SK-N-SH (cell line): ENCODE measurements at regions not wholly inside any gene's neighbourhood (a gene's known extent, or its start where the extent isn't known, plus 50 kb on each side); places are given as distances from the start of the nearest gene placed in this dataset.

Experiments used
- CTCF ChIA-PET: fragments of 300-600, 350-600 bp; formaldehyde crosslinking; extraction: SDS; loops from one replicate; lab custom pipeline; 2021; lab: Yijun Ruan, JAX
- POLR2A ChIA-PET: fragments of 350-600 bp; sonication (Branson Sonifier 250); formaldehyde crosslinking; extraction: SDS; loops from one replicate; lab custom pipeline; 2020; ENCODE audit warnings: antibody characterized with exemption, inconsistent platforms; lab: Yijun Ruan, JAX
- DNase-seq: peaks from one replicate; pipeline ENCODE4 v3.0.0; 2012
- H2AFZ ChIP-seq: fragments of 200-600 bp; sonication (generic); 2 replicates; pipeline ENCODE4 v1.8.1; 2016; ENCODE audit warnings: antibody characterized with exemption, mild to moderate bottlenecking, low read depth
- H3F3A ChIP-seq: fragments of 200-600 bp; sonication (generic); replicated peaks from 2 replicates; pipeline ENCODE3; 2016; ENCODE audit warnings: antibody characterized with exemption, mild to moderate bottlenecking; ENCODE audit not compliant: insufficient read depth
- H3K27ac ChIP-seq, 2 experiments: fragments of 200-500 bp in 1 of 2; fragments of 200-600 bp in 1 of 2; sonication (Bioruptor generic) in 1 of 2; sonication (generic), shearing (Covaris generic) in 1 of 2; 2 replicates each; pipeline versions ENCODE4 v1.5.1 to v1.6.1; 2014 to 2016; ENCODE audit warnings: low read depth in 2 of 2, inconsistent platforms in 1 of 2, low read length in 1 of 2, mild to moderate bottlenecking in 1 of 2, mixed read lengths in 1 of 2
- H3K27me3 ChIP-seq: fragments of 200-600 bp; sonication (generic), shearing (Covaris generic); 2 replicates; pipeline ENCODE4 v1.6.1; 2016; ENCODE audit warnings: mixed run types; ENCODE audit not compliant: insufficient read depth
- H3K36me3 ChIP-seq, 2 experiments: fragments of 200-500 bp in 1 of 2; fragments of 200-600 bp in 1 of 2; sonication (Bioruptor generic) in 1 of 2; sonication (generic) in 1 of 2; replicated peaks in 1 of 2; 2 replicates each; pipeline versions ENCODE3 to v1.5.1; 2014 to 2016; ENCODE audit warnings: low read length in 1 of 2, mild to moderate bottlenecking in 1 of 2; ENCODE audit not compliant: insufficient read depth in 2 of 2, control insufficient read depth in 1 of 2
- H3K4me1 ChIP-seq, 2 experiments: fragments of 200-500 bp in 1 of 2; fragments of 200-600 bp in 1 of 2; sonication (Bioruptor generic) in 1 of 2; sonication (generic), shearing (Covaris generic) in 1 of 2; 2 replicates each; pipeline versions ENCODE4 v1.5.1 to v1.6.1; 2014 to 2016; ENCODE audit warnings: low read depth in 1 of 2, low read length in 1 of 2, mixed run types in 1 of 2; ENCODE audit not compliant: insufficient read depth in 2 of 2, control insufficient read depth in 1 of 2
- H3K4me2 ChIP-seq: fragments of 200-600 bp; sonication (generic), shearing (Covaris generic); 2 replicates; pipeline ENCODE4 v1.6.1; 2017; ENCODE audit warnings: mixed run types
- H3K4me3 ChIP-seq, 2 experiments: fragments of 200-500 bp in 1 of 2; fragments of 200-600 bp in 1 of 2; sonication (Bioruptor generic) in 1 of 2; sonication (generic), shearing (Covaris generic) in 1 of 2; 2 replicates each; pipeline versions ENCODE4 v1.5.1 to v1.8.1; 2014 to 2016; ENCODE audit warnings: low read depth in 2 of 2, inconsistent platforms in 1 of 2, low read length in 1 of 2, mild to moderate bottlenecking in 1 of 2, mixed read lengths in 1 of 2, moderate library complexity in 1 of 2
- H3K79me2 ChIP-seq: fragments of 200-600 bp; sonication (generic); 2 replicates; pipeline ENCODE4 v1.8.1; 2017; ENCODE audit warnings: mild to moderate bottlenecking; ENCODE audit not compliant: insufficient read depth
- H3K9ac ChIP-seq: fragments of 200-600 bp; sonication (generic); 2 replicates; pipeline ENCODE4 v1.6.1; 2017; ENCODE audit warnings: mixed run types
- H3K9me2 ChIP-seq: fragments of 200-600 bp; sonication (generic); 2 replicates; pipeline ENCODE4 v1.6.1; 2017; ENCODE audit warnings: mixed run types
- H3K9me3 ChIP-seq: fragments of 200-600 bp; sonication (generic); 2 replicates; pipeline ENCODE4 v1.6.1; 2017; ENCODE audit warnings: mixed run types, mild to moderate bottlenecking, moderate library complexity
- H4K20me1 ChIP-seq: fragments of 200-600 bp; sonication (generic); 2 replicates; pipeline ENCODE4 v1.6.1; 2017; ENCODE audit warnings: mild to moderate bottlenecking, mixed run types; ENCODE audit not compliant: insufficient read depth
- EP300 ChIP-seq, 2 experiments: IDR thresholded peaks; 2 replicates each; pipeline versions ENCODE4 v1.4.0 to v1.6.1; 2012; ENCODE audit warnings: borderline replicate concordance in 1 of 2, low read depth in 1 of 2, low read length in 1 of 2
- EZH2phosphoT487 ChIP-seq: fragments of 200-600 bp; sonication (generic); IDR thresholded peaks from 2 replicates; pipeline ENCODE4 v1.6.1; 2017; ENCODE audit warnings: low read depth, mixed run types, mild to moderate bottlenecking, antibody characterized with exemption, moderate library complexity, borderline replicate concordance
- FOSL2 ChIP-seq: IDR thresholded peaks from 2 replicates; pipeline ENCODE4 v1.4.0; 2012; ENCODE audit warnings: low read depth, mild to moderate bottlenecking, moderate library complexity, borderline replicate concordance
- FOXJ3 ChIP-seq: sonication (generic); formaldehyde crosslinking; IDR thresholded peaks from 2 replicates; pipeline ENCODE4 v1.5.1; 2020; ENCODE audit warnings: mild to moderate bottlenecking, missing genetic modification reagents
- GATA2 ChIP-seq: sonication (generic); formaldehyde crosslinking; IDR thresholded peaks from 2 replicates; pipeline ENCODE4 v1.5.0; 2020; ENCODE audit warnings: mild to moderate bottlenecking, missing genetic modification reagents
- JUND ChIP-seq: IDR thresholded peaks from 2 replicates; pipeline ENCODE4 v1.4.0; 2012
- MXI1 ChIP-seq: IDR thresholded peaks from 2 replicates; pipeline ENCODE4 v1.6.1; 2012; ENCODE audit warnings: mild to moderate bottlenecking, low read depth, low read length, improper control_type of control experiment
- NRF1 ChIP-seq: IDR thresholded peaks from 2 replicates; pipeline ENCODE4 v1.6.1; 2012; ENCODE audit warnings: low read depth, mild to moderate bottlenecking, low read length
- POLR2AphosphoS5 ChIP-seq: IDR thresholded peaks from 2 replicates; pipeline ENCODE4 v1.6.1; 2012; ENCODE audit warnings: low read depth, low read length
- RFX5 ChIP-seq: IDR thresholded peaks from 2 replicates; pipeline ENCODE4 v1.6.1; 2012; ENCODE audit warnings: mild to moderate bottlenecking, improper control_type of control experiment, low read length
- SIN3A ChIP-seq: IDR thresholded peaks from 2 replicates; pipeline ENCODE4 v1.6.1; 2012; ENCODE audit warnings: low read depth, mild to moderate bottlenecking, low read length, moderate library complexity, borderline replicate concordance
- SMC3 ChIP-seq: IDR thresholded peaks from 2 replicates; pipeline ENCODE4 v1.6.1; 2012; ENCODE audit warnings: low read depth, low read length, improper control_type of control experiment
- TCF12 ChIP-seq: IDR thresholded peaks from 2 replicates; pipeline ENCODE4 v1.4.0; 2012
- TEAD4 ChIP-seq: IDR thresholded peaks from 2 replicates; pipeline ENCODE4 v1.4.0; 2012; ENCODE audit warnings: mild to moderate bottlenecking, borderline replicate concordance; ENCODE audit not compliant: insufficient read depth
- YY1 ChIP-seq: IDR thresholded peaks from 2 replicates; pipeline ENCODE4 v1.4.0; 2012; ENCODE audit warnings: low read depth, mild to moderate bottlenecking
- WGBS: methylation state at CpG from one replicate; pipeline ENCODE4 v1.1.6; 2017; ENCODE audit warnings: low lambda C conversion rate; 5-methylcytosine and 5-hydroxymethylcytosine counted together
- TF ChIP-seq, protein P1 (sequence below): fragments of 150-350 bp; IDR thresholded peaks from 2 replicates; pipeline ENCODE4 v1.6.1; 2016; ENCODE audit warnings: mild to moderate bottlenecking, low read depth, low read length

DNA sequence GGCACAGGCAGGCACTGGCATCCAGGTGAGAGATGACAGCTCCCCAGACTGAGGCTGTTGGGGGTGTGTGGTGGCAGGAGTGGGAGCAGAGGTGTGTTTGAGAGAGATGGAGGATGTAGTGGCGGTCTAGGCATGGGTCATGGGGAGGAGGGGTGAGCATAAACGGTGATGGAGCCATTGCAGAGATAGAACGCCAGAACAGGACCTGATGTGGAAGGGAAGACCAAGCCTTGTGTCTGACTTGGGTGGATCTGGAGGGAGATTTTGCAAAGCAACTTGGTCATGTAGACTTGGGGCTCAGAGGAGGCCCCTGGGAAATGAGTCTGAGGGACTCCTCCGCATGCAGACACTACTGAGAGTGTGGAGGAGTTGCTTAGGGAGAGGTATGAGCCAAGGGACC is 50.0 kb upstream of the CLDN5 start:
- H3K9me2 ChIP-seq: no peaks in the 10 kb centered on the region
- no peak overlapping the region for H3K27ac ChIP-seq
- H3K4me1 ChIP-seq: peaks cover 0 to 7% of the 10 kb centered on the region in 2 experiments; a peak in 1 of 4 replicates
- no peak overlapping the region for H3K9ac ChIP-seq
- H3K4me3 ChIP-seq: no peak overlapping the region
- CTCF ChIA-PET: no interaction called here
- H4K20me1 ChIP-seq: no peaks in the 10 kb centered on the region
- H3K4me2 ChIP-seq: no peak overlapping the region
- no peaks in the 10 kb centered on the region for H3K9me3 ChIP-seq
- TF ChIP-seq EZH2phosphoT487 (no peak), GATA2 (CRISPR knock-in tag) (no peak), MXI1 (no peak), SIN3A (no peak), JUND (no peak), TCF12 (no peak), TEAD4 (no peak), SMC3 (no peak)
- H2AFZ ChIP-seq: no peak overlapping the region
- no peaks in the 10 kb centered on the region for H3F3A ChIP-seq
- H3K79me2 ChIP-seq: no peaks in the 10 kb centered on the region
- H3K27me3 ChIP-seq: no peaks in the 10 kb centered on the region
- POLR2A ChIA-PET: no interaction called here
- WGBS: 62% methylated on average over 4 of the region's 4 CpGs
- no peak for DNase-seq
- H3K36me3 ChIP-seq: no peaks in the 10 kb centered on the region

DNA sequence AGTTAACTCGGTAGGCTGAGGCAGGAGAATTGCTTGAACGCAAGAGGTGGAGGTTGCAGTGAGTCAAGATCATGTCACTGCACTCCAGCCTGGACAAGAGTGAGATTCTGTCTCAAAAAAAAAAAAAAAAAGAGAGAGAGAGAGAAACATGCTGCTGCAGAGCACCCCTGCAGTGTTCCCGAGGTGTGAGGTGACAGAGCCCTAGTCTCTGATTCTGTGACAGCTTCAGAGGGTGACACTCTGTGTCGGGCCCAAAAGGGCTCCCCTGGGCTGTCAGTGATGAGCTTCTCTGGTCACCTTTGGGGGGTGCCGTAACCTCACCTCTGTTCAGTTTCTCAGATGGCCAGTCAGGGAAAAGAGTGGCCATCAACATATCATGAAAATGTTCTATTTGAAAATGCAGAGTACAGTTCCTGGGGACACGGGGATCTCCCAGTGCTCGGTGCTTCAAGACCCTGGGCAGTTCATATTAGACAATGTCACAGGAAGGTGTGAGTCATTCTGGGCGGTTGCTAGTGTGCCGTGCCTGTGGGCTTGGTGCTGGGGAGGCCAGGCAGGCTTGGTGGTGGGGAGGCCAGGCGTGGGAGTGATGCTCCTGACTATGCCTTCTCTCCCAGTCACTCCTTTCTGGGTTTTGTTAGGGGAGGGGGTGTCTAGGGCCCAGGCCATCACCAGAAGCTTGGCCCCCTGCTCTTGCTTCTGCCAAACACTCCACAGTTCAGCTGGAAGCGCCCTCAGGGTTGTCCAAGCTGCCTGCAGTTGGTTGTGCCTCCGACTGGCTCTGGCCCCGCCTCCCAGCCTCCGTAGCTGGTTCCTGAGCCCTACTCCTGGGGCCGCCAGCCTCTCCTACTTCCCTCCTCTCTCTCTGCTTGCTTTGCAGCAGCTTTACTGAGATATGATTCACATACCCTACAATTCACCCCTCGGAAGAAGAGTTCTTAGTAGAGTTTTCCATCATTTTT is 52.5 kb upstream of the CLDN5 start:
- TF ChIP-seq EP300 (IDR thresholded peaks at IDR 0.05; ENCODE audit: borderline replicate concordance in 1 of 2, low read depth in 1 of 2, low read length in 1 of 2): no peak
- peak; percentile 18; the same call in 1 of the 2 replicates for TF ChIP-seq FOSL2
- no peak overlapping the region for H3K27ac ChIP-seq
- peak; percentile 54 for DNase-seq
- H4K20me1 ChIP-seq: no peaks in the 10 kb centered on the region
- no peaks in the 10 kb centered on the region for H3F3A ChIP-seq
- no peaks in the 10 kb centered on the region for H3K36me3 ChIP-seq
- no peaks in the 10 kb centered on the region for H3K79me2 ChIP-seq
- H3K9me3 ChIP-seq: no peaks in the 10 kb centered on the region
- H3K4me1 ChIP-seq: peaks cover 0 to 7% of the 10 kb centered on the region in 2 experiments; a peak in 1 of 4 replicates
- no peaks in the 10 kb centered on the region for H3K9me2 ChIP-seq
- H3K4me3 ChIP-seq: no peak overlapping the region
- POLR2A ChIA-PET: no interaction called here
- no peak overlapping the region for H3K9ac ChIP-seq
- peak overlapping the region; percentile 45; the same call in 1 of the 2 replicates for H2AFZ ChIP-seq
- H3K27me3 ChIP-seq: no peaks in the 10 kb centered on the region
- CTCF ChIA-PET: no interaction called here
- 0 out of 2 replicates have a peak overlapping the region, but pooled peaks have one; percentile 6 for H3K4me2 ChIP-seq
- 65% methylated on average over 12 of the region's 16 CpGs for WGBS

DNA sequence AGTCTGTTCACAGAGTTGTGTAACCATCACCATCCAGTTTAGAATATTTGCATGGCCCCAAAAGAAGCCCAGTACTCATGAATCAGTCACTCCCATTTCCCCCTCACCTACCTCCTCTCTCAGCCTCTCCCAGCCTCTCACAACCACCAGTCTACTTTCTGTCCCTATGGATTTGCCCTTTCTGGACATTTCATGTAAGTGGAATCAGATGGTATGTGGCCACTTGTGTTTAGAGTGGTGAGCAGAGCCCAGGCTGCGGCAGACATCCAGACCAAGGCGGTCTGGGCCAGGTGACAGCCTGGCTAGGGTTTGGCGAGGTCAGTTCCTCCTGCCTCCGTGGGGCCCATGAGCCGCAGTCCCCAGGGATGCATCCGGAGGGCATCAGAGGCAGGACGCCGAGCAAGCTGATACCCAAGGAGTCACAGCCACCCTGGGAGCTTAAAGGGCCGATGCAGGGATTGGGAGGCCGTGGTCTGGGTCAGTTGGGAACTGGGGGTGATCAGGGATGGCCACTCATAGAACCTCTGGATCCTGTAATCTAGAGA is 53.3 kb upstream of the CLDN5 start:
- no peak overlapping the region for H3K4me3 ChIP-seq
- H2AFZ ChIP-seq: peak overlapping the region; percentile 45; the same call in 1 of the 2 replicates
- no peaks in the 10 kb centered on the region for H3K36me3 ChIP-seq
- H3K9ac ChIP-seq: no peak overlapping the region
- H3K4me2 ChIP-seq: no peak overlapping the region
- CTCF ChIA-PET: no interaction called here
- H3K9me2 ChIP-seq: no peaks in the 10 kb centered on the region
- H3K27ac ChIP-seq: no peak overlapping the region
- H4K20me1 ChIP-seq: no peaks in the 10 kb centered on the region
- no peaks in the 10 kb centered on the region for H3F3A ChIP-seq
- no peaks in the 10 kb centered on the region for H3K79me2 ChIP-seq
- no peak for TF ChIP-seq FOXJ3 (CRISPR knock-in tag)
- no peak for TF ChIP-seq POLR2AphosphoS5
- TF ChIP-seq, protein P1, sequence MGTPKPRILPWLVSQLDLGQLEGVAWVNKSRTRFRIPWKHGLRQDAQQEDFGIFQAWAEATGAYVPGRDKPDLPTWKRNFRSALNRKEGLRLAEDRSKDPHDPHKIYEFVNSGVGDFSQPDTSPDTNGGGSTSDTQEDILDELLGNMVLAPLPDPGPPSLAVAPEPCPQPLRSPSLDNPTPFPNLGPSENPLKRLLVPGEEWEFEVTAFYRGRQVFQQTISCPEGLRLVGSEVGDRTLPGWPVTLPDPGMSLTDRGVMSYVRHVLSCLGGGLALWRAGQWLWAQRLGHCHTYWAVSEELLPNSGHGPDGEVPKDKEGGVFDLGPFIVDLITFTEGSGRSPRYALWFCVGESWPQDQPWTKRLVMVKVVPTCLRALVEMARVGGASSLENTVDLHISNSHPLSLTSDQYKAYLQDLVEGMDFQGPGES: no peak
- TF ChIP-seq YY1: no peak
- TF ChIP-seq RFX5: no peak
- TF ChIP-seq SMC3: no peak
- TF ChIP-seq NRF1: no peak
- TF ChIP-seq, all 33 proteins: peak for 0
- POLR2A ChIA-PET: no interaction called here
- H3K4me1 ChIP-seq: peaks cover 0 to 7% of the 10 kb centered on the region in 2 experiments; a peak in 1 of 4 replicates
- WGBS: 89% methylated on average over 9 of the region's 10 CpGs
- H3K9me3 ChIP-seq: no peaks in the 10 kb centered on the region
- H3K27me3 ChIP-seq: no peaks in the 10 kb centered on the region
- no peak for DNase-seq
